Duodenal mucosa (tissue), 2 donors: ENCODE measurements at regions not wholly inside any gene's neighbourhood (a gene's known extent, or its start where the extent isn't known, plus 50 kb on each side); places are given as distances from the start of the nearest gene placed in this dataset.

Experiments
- H3K27ac ChIP-seq: one replicate; pipeline ENCODE4 v1.7.0; 2013; ENCODE audit warnings: low read depth, low read length
- H3K27me3 ChIP-seq, 2 donors: one replicate each; pipeline ENCODE4 v1.7.0; 2013; ENCODE audit warnings: low read length in 2 of 2, control low read depth in 1 of 2; ENCODE audit not compliant: insufficient read depth in 2 of 2, control insufficient read depth in 1 of 2
- H3K36me3 ChIP-seq, 2 donors: one replicate each; pipeline ENCODE4 v1.7.0; 2013; ENCODE audit warnings: low read length in 2 of 2, control low read depth in 1 of 2; ENCODE audit not compliant: insufficient read depth in 2 of 2, control insufficient read depth in 1 of 2
- H3K4me1 ChIP-seq, 2 donors: one replicate each; pipeline ENCODE4 v1.7.0; 2013; ENCODE audit warnings: low read length in 2 of 2, control low read depth in 1 of 2; ENCODE audit not compliant: insufficient read depth in 2 of 2, control insufficient read depth in 1 of 2
- H3K4me3 ChIP-seq, 2 donors: one replicate each; pipeline ENCODE4 v1.7.0; 2013; ENCODE audit warnings: low read length in 2 of 2, low read depth in 1 of 2
- H3K9ac ChIP-seq, 2 donors: one replicate each; pipeline ENCODE4 v1.7.0; 2013; ENCODE audit warnings: low read length in 2 of 2, low read depth in 1 of 2
- H3K9me3 ChIP-seq, 2 donors: one replicate each; pipeline ENCODE4 v1.7.0; 2013; ENCODE audit warnings: low read length in 2 of 2, control low read depth in 1 of 2; ENCODE audit not compliant: control insufficient read depth in 1 of 2

DNA sequence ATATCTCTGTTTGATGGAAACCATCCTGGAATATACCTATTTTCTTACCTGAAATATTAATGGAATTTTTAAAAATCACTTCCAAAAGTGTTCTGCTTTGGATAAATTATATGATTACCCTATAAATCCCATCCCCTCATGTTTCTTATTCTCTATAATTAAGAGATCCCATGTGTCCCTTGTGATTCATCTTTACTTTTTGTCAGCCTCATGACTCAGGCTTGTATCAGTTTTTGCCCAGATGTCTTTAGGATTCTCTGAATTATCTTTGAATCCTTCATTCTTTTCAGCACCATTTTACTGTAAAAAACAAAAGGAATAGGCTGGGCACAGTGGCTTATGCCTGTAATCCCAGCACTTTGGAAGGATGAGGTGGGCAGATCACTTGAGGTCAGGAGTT lies 804.5 kb upstream of the CITED2 start:
- Histone ChIP-seq H3K36me3 (no peaks in the 10 kb centered on the region), H3K27ac (no peak overlapping the region), H3K27me3 (no peaks in the 10 kb centered on the region), H3K4me1 (no peaks in the 10 kb centered on the region), H3K9me3 (no peaks in the 10 kb centered on the region), H3K4me3 (no peak overlapping the region), H3K9ac (no peak overlapping the region)

DNA sequence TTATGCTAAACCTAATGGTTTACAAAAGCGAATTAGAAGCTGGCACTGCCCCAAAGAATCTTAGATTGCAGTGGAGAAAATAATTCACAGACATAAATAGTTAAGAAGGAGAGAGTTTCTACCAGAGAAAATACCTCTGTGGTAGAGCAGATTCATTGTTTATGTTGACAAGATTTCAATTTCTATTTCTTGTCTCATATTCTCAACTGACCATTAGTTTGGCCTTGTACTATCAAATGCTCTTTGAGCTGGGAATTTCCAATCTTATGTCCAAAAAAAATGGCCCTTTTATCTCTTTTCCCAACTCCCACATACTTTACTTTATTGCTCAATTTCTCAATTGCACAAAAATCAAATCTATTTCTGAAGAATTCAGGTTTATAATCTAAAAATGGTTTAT lies 804.1 kb upstream of the CITED2 start:
- Histone ChIP-seq H3K36me3 (no peaks in the 10 kb centered on the region), H3K27me3 (no peaks in the 10 kb centered on the region), H3K27ac (no peak overlapping the region), H3K4me1 (no peaks in the 10 kb centered on the region), H3K9me3 (no peaks in the 10 kb centered on the region), H3K9ac (no peak overlapping the region), H3K4me3 (no peak overlapping the region)

GRCh38 chr6:140176306-140176705 lies 801.9 kb upstream of the CITED2 start:
- H3K27ac ChIP-seq = no peak overlapping the region
- H3K9ac ChIP-seq = no peak overlapping the region
- H3K9me3 ChIP-seq = no peaks in the 10 kb centered on the region
- no peaks in the 10 kb centered on the region for H3K36me3 ChIP-seq
- H3K4me3 ChIP-seq = no peak overlapping the region
- no peaks in the 10 kb centered on the region for H3K27me3 ChIP-seq
- H3K4me1 ChIP-seq = no peaks in the 10 kb centered on the region

- H3K36me3 ChIP-seq = no peaks in the 10 kb centered on the region
- no peak overlapping the region for H3K4me3 ChIP-seq
- H3K9me3 ChIP-seq = no peaks in the 10 kb centered on the region
- no peak overlapping the region for H3K9ac ChIP-seq
- no peaks in the 10 kb centered on the region for H3K4me1 ChIP-seq
- H3K27ac ChIP-seq = no peak overlapping the region
- H3K27me3 ChIP-seq = no peaks in the 10 kb centered on the region
Observed at GRCh38 chr6:140175486-140175885, 801.0 kb upstream of the CITED2 start.

GRCh38 chr6:140174524-140174923 lies 800.1 kb upstream of the CITED2 start:
- Histone ChIP-seq H3K27me3 (no peaks in the 10 kb centered on the region), H3K27ac (no peak overlapping the region), H3K9ac (no peak overlapping the region), H3K4me3 (no peak overlapping the region), H3K4me1 (no peaks in the 10 kb centered on the region), H3K36me3 (no peaks in the 10 kb centered on the region), H3K9me3 (no peaks in the 10 kb centered on the region)

DNA sequence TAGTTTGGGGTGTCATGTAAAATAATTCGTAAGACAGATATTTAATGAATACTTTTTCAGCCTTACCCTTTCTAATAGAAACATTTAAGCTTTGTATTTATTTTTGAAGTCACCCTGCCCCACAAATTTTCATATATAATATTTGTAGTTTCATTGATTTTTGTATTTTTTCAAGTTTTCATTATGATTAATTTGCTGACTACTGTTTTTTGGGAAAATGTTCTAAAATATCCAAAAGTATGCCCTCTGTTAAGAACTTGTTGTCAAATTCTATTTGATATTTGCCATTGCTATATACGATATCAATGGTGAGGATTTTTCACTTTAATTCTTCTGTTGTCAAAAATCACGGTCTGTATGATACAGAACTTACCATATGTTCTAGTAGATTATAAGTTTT lies 793.9 kb upstream of the CITED2 start:
- H3K9me3 ChIP-seq = no peaks in the 10 kb centered on the region
- H3K4me1 ChIP-seq = no peaks in the 10 kb centered on the region
- H3K36me3 ChIP-seq = no peaks in the 10 kb centered on the region
- no peaks in the 10 kb centered on the region for H3K27me3 ChIP-seq
- H3K4me3 ChIP-seq = no peak overlapping the region
- no peak overlapping the region for H3K9ac ChIP-seq
- H3K27ac ChIP-seq = no peak overlapping the region

DNA sequence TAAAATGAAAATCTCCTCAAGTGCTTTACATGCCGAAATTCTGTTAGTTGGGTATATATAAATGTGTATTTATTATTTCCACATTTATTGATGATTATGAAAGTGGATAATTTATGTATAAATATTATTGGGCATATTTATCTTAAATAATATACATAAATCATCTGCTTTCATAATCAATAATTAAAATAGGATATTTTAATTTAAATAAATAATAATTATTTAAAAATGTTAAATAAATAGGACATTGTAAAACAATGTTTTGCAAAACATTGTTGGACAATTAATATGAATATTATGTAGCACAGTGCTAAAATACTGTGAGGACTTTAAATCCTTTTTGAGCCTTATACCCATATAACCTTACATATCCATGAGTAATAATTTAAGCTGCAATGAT lies 786.5 kb upstream of the CITED2 start:
- Histone ChIP-seq H3K36me3 (no peaks in the 10 kb centered on the region), H3K4me3 (no peak overlapping the region), H3K9me3 (no peaks in the 10 kb centered on the region), H3K27me3 (no peaks in the 10 kb centered on the region), H3K4me1 (no peaks in the 10 kb centered on the region), H3K9ac (no peak overlapping the region), H3K27ac (no peak overlapping the region)

- H3K4me3 ChIP-seq = no peak overlapping the region
- no peaks in the 10 kb centered on the region for H3K9me3 ChIP-seq
- H3K4me1 ChIP-seq = no peaks in the 10 kb centered on the region
- H3K27ac ChIP-seq = no peak overlapping the region
- H3K9ac ChIP-seq = no peak overlapping the region
- no peaks in the 10 kb centered on the region for H3K27me3 ChIP-seq
- no peaks in the 10 kb centered on the region for H3K36me3 ChIP-seq
Observed at GRCh38 chr6:140160494-140160893, 786.0 kb upstream of the CITED2 start.

GRCh38 chr6:140156131-140156530 lies 781.7 kb upstream of the CITED2 start:
- no peaks in the 10 kb centered on the region for H3K27me3 ChIP-seq
- H3K9me3 ChIP-seq = peaks cover 0 to 4% of the 10 kb centered on the region in 2 donors
- H3K9ac ChIP-seq = no peak overlapping the region
- no peaks in the 10 kb centered on the region for H3K36me3 ChIP-seq
- no peaks in the 10 kb centered on the region for H3K4me1 ChIP-seq
- no peak overlapping the region for H3K27ac ChIP-seq
- no peak overlapping the region for H3K4me3 ChIP-seq

GRCh38 chr6:140155451-140156126 lies 781.1 kb upstream of the CITED2 start:
- no peaks in the 10 kb centered on the region for H3K36me3 ChIP-seq
- H3K27ac ChIP-seq = no peak overlapping the region
- H3K9me3 ChIP-seq = peaks cover 0 to 4% of the 10 kb centered on the region in 2 donors
- H3K4me1 ChIP-seq = no peaks in the 10 kb centered on the region
- no peak overlapping the region for H3K4me3 ChIP-seq
- no peak overlapping the region for H3K9ac ChIP-seq
- H3K27me3 ChIP-seq = no peaks in the 10 kb centered on the region

DNA sequence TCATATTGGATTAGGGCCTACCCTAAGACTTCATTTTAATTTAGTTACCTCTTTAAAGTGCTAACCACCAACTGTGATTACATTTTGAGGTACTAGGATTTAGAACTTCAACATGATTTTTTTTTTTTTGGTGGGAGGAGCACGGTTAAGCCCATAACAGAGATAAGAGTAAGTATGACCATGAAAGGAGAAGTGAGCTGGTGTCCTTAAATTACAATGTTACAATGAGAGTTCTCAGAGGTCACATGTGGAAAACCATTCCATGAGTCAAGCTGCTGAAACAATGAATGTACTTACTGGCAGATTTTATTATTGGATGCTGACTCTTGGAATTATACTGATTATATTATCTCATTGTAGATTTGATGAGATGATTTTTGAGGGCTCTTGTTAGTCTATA lies 779.3 kb upstream of the CITED2 start:
- Histone ChIP-seq H3K9me3 (peaks cover 0 to 4% of the 10 kb centered on the region in 2 donors), H3K27ac (no peak overlapping the region), H3K4me3 (no peak overlapping the region), H3K4me1 (no peaks in the 10 kb centered on the region), H3K27me3 (no peaks in the 10 kb centered on the region), H3K36me3 (no peaks in the 10 kb centered on the region), H3K9ac (no peak overlapping the region)
